NCI-H1694 treated with DMSO at 0.1 percent for 48 hours (cell line): ENCODE measurements at regions not wholly inside any gene's neighbourhood (a gene's known extent, or its start where the extent isn't known, plus 50 kb on each side); places are given as distances from the start of the nearest gene placed in this dataset.

Experiments
- DNase-seq: peaks from one replicate; lab custom pipeline; 2025; lab: John Stamatoyannopoulos, UW

- DNase-seq: no peak
These were observed 63.0 kb upstream of the SPRED2 start for GRCh38 chr2:65495251-65495877.

GRCh38 chr2:65494078-65494477 lies 61.7 kb upstream of the SPRED2 start:
- DNase-seq: no peak

DNA sequence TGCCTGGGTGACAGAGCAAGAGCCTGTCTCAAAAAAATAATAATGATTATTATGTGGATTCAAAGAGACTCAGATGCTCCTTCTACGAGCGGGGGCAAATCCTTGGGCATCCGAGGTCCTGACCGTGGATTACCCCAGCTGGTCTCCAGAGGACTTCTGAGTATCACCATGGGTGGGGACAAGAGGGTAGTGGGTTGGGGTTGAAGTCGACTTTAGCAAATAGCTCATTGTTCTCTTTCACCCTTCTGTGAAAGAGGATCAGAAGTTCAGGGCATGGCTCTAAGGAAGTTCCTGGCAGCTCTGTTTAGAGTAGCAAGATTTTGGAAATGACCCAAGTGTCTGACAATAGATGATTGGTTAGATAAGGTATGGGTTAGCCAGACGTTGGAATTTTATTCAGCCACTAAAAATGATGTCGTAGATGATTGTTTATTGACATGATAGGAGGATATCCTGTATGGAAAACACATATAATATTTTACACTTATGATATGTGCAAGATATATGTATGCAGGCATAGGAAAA lies 59.0 kb upstream of the SPRED2 start:
- no peak for DNase-seq

- no peak for DNase-seq
These were observed 57.8 kb upstream of the SPRED2 start for GRCh38 chr2:65490222-65490621.

DNA sequence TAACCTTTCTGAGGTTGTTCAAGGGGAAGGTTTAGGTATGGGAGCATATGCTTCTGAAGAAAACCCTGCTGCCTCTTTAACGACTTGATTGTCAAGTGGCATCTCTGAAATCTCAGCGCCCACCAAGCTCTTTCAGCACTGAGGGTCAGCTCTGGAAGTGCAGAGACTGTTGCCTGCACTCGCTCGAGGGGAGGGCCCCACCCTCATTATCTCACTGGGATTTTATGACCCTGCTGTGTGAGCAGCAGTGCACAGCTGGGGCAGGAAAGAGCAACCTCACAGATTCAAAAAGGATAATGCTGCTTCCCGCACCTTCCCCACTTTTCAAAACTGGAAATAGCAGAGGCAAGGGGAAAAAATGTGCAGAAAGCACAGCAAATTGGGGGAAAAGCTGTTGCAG lies 56.9 kb upstream of the SPRED2 start:
- DNase-seq: no peak

GRCh38 chr2:65488527-65488926 lies 56.1 kb upstream of the SPRED2 start:
- no peak for DNase-seq

GRCh38 chr2:65487404-65487803 lies 55.0 kb upstream of the SPRED2 start:
- no peak for DNase-seq

DNA sequence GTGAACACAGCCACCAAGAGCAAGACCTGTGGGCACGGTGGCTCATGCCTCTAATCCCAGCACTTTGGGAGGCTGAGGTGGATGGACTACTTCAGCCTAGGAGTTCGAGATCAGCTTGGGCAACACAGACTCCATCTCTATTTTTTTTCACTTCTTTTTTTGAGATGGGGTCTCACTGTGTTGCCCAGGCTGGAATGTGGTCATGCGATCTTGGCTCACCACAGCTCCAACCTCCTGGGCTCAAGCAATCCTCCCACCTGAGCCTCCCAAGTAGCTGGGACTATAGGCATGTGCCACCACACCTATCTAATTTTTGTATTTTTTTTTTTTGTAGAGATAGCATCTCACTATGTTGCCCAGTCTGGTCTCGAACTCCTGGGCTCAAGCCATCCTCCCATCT lies 54.4 kb upstream of the SPRED2 start:
- DNase-seq: no peak

DNA sequence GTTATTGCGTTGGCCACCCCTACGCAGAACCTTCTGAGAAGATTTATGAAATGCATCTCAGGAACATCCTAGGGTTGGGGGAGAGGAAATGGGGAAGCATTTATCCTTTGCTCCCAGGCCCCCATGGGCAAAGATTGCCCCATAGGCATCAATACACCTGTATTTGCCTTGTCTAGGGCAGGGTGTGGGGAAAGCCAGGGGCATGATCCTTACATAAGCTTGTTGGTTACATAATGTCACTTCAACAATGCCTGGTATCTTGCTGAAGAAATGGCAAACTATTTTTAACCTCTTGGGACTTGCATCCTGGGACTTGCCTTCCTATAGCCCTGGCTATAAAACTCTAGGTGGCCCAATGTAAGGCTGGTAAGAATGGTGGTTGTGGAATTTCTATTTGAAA lies 53.9 kb upstream of the SPRED2 start:
- DNase-seq: no peak

DNA sequence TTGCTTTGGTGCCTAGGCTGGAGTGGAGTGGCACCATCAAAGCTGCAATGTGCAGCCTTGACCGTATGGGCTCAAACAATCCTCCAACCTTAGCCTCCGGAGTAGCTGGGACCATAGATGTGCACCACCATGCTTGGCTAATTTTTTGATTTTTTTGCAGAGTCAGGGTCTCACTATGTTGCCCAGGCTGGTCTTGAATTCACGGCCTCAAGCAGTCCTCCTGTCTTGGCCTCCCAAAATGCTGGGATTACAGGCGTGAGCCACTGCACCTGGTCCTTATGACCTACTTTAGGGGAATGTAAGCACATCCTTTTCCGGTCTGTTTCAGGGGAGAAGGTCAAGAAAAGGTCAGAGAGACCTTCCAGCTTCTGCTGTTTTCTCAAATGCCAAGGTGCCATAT lies 53.4 kb upstream of the SPRED2 start:
- DNase-seq: no peak

DNA sequence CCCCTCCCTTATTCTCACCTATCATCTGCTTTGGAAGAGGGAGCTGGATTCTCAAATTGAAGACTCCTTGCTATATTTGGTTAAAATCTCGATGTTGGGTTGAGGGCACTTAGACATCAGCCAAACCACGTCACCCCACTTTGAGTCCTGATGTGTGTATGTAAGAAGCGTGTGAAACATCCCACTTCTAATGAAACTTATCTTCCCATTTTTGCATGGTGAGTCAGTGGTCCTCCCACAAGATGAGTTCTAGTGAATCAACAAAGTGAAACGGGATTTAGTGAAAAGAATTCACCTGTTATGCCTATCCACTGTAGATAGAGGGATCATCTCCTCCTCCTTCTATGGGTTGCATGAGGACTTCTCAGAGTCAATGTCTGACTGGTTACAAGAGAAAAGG lies 51.4 kb upstream of the SPRED2 start:
- DNase-seq: no peak

GRCh38 chr2:65482971-65483370 lies 50.6 kb upstream of the SPRED2 start:
- DNase-seq: no peak
